ENCODE measurements at regions not wholly inside any gene's neighbourhood (a gene's known extent, or its start where the extent isn't known, plus 50 kb on each side); places are given as distances from the start of the nearest gene placed in this dataset.

DNA sequence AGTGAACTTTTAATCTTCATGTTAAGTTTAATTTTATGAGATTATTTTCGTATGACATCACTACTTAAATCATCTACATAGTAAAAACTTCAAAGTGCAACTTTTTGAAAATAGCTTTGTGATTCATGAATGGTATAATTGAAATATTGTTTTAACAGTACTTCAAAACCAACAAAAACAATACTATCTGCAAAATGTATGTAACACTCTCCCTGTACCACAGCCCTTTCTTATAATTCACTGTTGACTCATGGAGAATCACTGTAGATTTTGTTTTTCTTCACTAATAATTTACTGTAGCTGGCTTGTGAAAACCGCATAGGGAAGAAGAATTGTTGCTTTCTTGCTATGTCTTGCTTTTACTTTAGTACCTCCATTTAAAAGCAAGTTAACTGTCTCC, 301.4 kb upstream of the ADAMTS5 start:
- DNase-seq, result no peak

DNA sequence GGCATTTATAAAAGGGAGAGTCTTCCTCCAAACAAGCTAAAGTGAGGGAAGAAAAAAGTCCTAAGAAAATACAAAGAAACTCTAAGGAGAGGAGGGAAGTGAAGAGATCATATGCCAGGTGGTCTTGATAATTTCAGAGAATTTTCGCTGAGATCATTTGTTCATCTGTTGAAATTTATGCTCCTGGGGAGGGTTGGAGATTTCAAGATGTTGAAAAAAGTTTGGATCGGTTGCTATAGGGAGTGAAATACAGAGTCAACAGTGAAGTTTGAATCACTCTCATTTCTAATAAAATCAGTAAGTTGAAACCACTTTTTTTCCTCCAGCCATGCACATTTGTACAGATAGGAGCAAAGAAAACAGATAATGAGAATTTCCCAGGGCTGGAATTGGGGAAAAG, 299.1 kb upstream of the ADAMTS5 start:
- DNase-seq, result no peak

DNA sequence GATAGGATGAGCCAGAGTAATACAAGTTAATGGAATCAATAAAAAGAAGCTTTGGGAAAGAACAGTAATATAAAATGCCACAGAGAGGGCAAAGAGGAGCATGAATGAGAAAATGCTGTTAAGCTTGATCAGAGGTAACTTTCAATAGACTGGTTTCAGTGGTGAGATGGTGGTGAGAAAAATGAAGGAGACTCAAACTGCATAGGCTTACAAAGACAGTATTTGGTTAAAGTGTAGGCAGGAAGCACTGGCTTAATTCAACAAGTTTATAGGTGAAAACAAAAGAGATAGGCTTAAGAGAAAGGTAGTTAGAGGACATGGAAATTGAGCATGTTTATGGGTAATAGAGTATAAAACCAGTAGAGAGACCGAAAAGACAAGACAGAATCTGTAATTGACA, 298.6 kb upstream of the ADAMTS5 start:
- no peak for DNase-seq

DNA sequence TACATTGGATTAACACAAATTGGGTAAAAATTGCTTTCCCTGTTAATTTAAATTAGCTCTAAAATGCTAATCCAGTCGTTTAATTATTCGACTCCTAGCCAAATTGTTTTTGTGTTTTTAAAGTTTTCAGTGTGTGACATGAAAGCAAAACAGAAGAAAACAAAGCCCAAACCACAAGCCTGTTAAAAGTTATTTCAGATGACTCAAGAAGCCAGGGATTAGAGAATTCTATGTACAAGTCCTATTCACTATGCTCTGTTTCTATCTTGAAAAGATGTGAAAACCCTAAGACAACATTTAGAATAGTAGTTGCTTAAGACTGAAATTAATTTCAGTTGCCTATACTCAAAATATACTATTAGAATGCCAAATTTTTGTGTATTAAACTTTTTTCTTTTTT, 294.8 kb upstream of the ADAMTS5 start:
- no peak for DNase-seq

DNA sequence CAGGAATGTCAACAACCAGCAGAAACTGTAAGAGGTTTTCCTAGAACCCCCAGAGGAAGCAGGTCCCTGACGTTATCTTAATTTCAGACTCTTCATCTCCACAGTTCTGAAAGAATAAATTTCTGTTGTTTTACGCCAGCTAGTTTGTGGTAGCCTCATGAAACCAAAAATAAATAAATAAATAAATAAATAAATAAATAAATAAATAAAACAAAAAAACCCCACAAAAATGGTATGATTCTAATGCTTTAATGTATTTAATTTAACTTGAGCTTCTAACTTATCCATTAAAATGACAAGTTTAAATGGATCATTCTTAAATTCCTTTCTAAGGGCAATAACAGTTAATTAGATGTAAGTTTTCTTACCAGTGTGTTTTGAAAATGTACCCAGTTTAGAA, 293.8 kb upstream of the ADAMTS5 start:
- no peak for DNase-seq

DNA sequence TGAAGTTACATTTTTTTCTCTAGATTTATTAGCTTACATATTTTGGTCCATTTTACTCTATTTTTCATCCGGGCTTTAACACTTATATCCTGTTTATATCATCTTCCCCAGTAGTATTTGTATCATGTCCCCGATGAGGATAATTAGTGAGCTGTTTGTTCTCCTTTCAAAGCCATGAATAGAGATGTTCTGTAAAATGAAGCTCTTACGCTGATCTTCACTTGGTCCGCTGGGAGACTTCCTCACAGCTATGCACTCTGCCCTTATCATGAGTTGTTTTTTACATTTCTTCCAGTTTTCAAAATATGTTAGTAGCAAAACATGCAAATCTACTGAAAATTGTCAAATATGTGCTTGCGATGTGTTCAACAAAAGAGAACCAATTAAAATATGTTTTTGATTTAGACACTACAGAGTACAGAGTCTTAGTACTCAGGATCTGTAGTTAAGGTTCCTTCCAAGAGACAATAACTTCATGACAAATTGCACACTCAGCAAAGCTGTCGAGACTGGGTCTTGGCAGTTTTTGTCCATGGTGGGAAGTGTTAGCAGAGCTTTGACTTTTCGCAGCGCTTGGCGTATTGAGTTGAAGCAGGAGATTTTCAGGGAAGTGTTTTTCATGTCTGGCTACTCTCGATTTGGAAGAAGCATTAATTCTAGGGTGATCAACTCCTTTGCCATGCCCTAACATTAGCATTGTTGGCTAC, 292.0 kb upstream of the ADAMTS5 start:
- no peak for DNase-seq

DNA sequence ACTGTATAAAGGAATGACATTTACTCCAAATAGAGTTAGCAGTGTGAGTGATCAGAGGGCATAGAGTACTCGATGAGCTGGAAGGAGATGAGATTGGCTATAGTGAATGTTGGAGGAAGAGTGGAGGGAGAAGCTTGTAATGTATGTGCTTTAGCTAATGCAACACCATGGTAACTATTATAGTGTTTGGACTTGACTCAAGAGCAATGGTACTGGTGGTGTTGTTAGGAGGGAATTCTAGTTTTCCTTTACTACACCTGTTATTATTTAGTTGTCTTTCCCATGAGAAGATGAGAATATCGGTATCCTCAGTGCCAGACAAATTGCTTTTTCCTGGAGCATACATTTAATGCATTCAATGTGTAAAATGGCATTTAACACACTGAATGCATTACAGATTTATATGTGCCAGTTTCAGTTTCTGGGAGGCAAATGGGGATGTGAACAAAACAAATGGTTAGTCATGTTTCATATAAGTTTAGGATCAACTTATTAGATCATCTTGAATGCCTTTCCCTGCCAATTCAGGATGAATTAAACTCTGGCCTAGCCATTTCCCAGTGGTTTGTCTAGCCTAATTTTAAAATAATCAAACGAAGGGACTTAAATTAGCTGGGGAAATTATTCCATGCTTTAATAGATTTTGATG, 291.1 kb upstream of the ADAMTS5 start:
- no peak for DNase-seq

DNA sequence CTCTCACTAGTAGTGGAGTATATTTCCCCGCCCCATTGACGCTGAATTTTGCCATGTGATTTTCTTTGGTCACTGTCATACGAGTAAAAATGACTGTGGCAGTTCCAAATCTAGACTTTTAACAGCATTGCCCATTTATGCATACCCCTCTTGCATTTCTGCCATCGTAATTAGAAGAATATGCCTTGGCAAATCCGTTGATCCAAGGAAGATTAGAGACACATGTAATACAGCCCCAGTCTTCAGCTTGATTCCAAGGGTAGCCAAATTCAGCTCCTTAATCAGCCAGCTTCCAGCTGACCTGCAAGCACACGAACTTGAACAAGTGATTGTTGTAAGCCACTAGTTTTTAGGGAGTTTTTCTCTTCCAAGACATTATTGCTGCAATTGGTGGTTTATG, 290.3 kb upstream of the ADAMTS5 start:
- DNase-seq, result no peak

DNA sequence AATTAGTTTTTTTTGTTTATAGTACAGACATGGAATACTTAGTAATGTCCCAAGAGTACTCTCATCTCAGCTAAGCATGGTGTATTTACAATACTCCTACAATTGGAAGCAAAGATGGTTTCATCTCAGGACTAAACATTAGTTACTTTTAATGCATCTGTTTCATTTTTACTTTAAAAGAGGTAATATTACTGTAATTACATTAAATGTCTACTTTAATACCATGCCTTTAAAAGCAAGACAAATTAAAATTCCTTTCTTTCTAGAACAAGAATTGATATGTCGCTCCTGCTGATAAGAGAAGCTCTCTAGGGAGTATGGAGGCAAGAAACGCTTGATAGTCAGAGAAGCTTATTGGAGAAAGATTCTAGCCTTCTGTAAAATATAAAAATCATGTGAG, 284.9 kb upstream of the ADAMTS5 start:
- no peak for DNase-seq

DNA sequence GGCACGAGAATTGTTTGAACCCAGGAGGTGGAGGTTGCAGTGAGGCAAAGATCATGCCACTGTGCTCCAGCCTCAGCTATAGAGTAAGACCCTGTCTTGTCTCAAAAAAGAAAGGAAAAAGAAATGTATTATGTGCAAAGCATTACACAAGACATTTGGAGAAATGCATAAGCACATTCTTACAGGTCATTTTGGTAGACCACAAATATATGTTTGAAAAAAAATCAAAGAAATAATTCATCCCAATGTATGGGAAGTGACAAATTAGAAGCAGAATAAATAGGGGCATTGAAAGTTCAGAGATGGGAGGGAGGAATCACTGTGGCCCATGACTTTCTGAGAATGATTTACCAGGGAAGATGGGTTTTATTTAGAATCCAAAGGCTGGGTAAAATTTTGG, 283.5 kb upstream of the ADAMTS5 start:
- no peak for DNase-seq

DNA sequence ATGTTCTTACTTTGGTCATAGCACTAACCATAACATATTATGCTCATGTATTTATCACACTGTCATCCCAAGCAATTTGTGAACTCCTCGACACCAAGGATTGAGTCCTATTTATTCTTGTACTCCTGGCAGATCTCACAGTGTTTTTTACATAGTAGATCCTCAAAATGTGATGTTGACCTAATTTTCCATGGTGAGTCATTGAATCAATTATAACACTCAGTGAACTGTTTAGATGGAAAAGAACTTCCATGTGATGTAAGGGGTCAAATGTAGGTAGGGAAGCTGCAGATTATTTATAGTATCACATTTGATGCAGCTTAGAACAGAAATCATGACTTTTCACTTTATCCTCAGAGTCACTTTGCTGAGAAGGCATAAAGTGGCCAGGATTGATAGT, 281.9 kb upstream of the ADAMTS5 start:
- DNase-seq, result no peak

DNA sequence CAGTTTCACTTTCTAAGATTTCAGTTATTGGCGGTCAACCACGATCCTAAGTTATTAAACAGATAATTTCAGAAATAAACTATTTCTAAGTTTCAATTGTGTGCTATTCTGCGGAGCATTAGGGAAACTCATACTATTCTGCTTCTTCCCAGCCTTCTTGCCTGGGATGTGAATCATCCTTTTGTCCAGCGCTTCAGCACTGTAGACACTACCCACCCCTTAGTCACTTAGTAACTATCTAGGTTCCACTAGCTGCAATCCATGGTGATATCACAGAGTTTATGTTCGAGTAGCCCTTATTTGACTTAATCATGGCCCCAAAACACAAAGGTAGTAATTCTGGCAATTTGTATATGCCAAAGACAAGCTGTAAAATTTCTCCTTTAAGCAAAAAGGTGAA, 279.9 kb upstream of the ADAMTS5 start:
- no peak for DNase-seq

DNA sequence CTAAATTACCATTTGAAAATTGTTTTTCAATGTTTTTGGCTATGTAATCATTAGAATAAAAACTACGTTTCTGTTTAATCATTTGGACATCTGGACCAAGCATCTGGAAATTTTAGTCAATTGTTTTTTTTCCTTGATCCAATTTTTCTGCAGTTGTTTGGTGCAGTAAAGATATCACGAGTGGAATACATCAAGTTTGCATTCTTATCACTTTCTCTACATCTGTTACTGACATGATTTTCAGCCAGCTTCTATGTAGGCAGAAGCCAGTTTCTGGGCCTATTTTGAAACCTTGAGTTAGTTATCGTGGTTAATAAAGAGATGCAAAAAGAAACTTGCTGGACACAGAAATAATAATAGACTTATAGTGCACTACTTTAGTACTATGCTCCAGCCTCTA, 277.9 kb upstream of the ADAMTS5 start:
- DNase-seq, result no peak

DNA sequence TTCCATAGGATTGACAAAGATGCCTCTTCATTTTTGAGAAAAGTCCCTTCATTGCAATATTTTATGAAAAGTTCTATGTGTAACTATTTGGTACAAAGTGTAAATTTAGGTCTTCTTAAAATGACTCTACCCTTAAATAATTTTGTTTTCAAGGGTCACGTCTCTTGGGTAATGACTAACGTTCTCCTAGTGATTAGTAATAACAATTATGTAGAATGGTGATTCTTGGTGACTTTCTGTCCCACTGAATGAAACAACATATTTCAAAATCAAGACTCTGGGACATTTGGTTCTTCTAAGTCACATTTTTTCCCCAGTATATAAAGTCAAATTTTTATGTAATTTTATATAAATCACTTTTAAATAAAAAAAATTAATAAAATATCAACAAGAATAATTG, 277.5 kb upstream of the ADAMTS5 start:
- DNase-seq, result no peak

DNA sequence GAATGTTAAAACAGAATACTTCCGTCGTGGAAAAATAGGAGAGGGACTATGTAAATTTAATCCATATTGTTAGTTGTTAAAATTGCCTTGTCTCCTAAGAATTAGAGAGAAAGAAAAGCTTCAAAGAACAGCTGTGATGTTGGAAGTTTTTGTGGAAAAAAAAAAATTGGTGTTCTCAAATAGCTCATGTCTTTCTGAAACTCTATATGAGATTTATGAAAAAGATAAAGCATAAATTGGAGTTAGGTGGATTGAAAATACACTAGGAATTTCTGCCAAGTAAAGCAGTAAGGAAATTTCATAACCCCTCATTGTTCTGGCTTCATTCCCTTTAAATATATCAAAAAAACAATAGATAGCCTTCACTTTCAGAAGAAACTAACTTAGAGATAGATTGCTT, 274.0 kb upstream of the ADAMTS5 start:
- peak; percentile 58 for DNase-seq

DNA sequence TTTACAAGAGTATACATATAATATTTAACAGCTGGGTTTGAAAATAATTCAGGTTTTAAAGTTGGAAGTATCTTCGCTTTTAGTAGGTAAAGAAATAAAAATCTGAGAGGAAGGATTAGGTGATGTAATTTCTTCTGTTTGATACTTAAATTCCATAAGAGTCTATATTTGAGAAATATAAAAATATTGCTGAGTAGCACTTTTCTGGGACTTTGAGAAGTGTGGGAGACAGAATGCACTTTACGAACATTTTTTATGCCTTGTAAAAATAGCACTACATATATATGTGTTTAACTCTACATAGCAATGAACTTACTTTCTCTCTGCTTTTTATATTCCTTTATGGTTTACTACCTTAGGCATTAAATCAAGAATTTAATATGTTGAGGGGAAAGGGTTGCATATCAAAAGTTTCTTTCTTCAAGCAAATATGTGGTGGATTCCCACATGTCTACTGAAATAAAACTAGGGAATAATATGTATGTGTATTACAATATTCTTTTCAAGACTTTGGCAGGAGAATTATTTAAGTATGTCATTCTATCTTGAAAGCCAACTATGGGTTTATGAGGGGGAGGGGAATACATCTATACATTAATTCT, 266.7 kb upstream of the ADAMTS5 start:
- DNase-seq, result no peak

DNA sequence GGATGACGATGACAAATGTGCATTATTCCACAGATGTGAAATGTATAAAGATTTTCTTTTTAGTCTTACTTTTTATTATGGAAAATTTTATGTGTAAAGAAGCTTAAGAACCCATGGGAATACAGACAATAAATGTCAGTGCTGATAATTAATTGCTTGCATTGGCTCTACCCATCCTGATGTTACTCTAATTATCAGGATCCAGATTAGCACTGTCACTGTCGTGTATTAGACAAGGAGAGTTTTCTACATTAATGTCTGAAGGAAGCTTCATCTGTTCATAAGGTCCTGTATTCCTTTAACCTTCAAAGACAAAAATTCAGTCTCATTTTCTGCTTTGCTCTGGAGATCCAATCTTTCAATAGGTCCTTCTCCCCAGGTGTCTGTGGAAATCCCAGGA, 259.1 kb upstream of the ADAMTS5 start:
- no peak for DNase-seq

DNA sequence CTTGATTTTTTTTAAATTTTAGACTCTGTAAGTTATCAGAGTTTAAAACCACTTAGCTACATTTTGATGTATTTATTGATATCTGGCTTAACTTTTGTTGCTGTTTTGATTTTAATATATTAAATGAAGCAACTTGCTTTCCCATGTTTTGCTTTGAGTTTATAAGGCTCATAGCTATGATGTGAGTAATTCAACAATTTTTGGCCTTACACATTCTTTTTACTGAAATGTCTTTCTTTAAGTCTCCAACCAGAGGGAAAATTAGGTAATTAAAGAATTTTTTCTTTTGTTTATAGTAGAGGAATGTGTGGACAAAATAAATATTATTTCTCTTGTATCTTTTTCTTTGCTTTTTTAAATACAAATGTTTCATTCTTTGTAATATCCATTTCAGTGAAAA, 258.3 kb upstream of the ADAMTS5 start:
- DNase-seq, result no peak

DNA sequence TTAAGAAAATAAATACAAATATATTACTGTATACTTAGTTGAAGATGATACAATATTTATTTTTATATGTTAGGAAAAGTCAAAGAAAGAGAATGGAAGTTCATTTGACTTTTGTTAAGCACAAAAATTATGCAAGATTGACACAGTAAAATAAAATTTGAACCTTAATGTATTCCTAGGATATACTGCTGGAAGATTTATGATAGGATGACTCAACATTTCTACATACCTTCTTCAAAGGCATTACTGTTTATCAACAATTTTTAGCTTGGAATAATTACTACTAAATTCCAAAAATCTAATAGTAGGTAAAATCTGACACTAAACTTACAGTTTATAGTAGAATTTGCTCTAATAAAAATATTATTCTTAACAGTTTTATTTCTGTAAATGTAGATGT, 257.3 kb upstream of the ADAMTS5 start:
- no peak for DNase-seq

DNA sequence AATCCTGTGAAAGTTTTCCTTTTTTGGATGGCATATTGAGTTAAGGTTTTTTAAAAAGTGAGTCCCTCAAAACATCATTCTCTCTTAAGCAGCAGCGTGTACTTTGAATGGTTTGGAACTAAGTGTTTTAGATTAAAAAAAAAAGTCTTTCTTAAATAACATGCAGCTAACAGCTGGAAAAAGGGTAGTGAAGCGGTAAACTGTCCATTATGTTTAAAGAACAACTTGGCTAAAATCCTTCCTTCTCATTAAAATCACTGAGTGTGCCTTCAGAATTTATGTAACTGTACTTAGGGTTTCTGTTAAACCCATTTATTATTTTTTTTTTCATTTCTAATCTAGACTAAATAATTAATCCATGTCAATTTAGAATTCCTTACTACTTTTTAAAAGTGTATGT, 254.2 kb upstream of the ADAMTS5 start:
- no peak for DNase-seq

DNA sequence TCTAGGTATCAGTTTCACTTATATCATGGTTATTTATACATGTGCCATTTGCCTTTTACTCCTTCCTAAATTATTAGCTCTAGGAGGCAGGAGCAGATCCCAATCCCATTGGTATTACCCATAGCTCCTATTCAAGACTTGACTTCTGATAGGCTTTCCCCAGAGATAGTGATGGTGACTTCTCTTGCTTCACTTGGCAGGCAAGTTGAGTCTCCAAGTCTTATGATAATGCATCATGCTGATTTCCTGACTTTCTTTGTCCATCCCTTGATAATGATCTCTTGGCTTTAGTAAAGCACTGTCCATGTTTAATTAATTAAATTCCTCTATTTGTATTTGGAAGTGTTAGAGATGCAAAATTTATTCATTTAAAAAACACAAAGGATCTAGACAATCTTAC, 253.5 kb upstream of the ADAMTS5 start:
- no peak for DNase-seq

DNA sequence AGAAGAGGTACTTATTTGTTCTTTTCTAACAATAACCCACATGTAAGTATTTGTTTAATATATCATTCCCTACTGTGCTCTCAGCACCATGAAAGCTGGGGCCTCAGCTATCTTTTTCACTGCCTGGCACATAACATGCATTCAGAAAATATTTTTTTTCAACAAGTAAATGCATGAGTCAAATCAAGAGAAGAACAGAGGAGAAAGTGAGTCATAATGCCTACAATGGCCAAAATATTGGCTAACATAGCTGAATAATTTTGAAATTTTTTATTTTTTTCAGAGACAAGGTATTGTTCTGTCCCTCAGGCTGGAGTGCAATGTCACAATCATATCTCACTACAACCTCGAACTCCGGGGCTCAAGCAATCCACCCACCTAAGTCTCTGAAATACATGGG, 252.2 kb upstream of the ADAMTS5 start:
- DNase-seq, result no peak

DNA sequence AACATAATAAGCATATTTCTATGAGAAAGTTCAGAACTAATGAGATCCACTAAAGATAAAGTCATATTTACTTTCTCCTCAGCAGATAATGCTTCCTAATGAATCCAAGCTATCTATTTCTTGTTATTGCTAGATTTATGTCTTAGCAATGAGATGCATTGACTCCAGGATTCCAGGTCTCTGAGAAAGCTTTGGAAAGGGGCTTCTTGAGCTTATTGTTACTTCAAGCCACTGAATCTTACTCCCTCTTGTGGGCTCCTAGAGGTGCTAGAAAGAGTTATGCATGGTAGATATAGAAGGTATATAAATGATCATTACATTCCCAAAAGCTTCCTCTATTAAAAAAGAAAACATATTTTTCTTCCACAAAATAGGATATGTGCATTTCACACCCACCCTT, 246.4 kb upstream of the ADAMTS5 start:
- DNase-seq, result no peak

DNA sequence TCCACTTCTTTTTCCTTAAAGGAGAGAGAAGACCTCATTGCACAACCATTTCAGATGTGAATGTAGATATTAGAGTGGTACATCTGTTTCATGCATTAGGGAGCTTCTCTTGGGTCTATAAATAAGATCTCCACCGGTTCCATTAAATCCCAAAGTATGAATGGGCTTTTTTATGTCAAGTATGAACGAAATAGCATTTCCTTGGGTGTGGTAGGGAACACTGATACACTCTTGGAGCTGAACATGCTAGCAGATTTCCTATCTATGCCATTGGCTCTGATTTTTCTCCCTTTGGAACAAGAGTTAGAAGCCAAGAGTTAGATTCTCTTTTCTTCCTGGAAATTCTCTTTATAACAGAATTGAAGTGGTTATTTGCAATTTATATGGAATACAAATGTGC, 245.6 kb upstream of the ADAMTS5 start:
- peak; percentile 63 for DNase-seq

DNA sequence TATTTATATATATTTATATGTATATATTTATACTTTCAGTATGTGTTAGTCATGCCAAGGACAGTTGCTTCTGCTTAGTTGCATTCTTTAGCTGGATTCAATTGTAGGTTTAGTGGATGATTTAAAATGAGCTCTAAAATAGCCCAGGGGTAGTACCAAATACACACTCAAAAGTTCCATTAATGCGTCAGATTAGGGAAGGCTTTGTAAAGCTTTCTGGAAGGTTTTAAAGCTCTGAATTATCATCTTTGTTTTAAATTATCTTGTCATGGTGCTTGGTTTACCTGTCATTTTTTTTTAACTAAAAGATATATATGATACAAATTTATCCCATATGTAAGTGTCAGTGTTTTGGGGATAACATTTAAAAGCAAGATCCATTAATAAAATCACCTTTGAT, 242.7 kb upstream of the ADAMTS5 start:
- no peak for DNase-seq
